ENCODE measurements at regions not wholly inside any gene's neighbourhood (a gene's known extent, or its start where the extent isn't known, plus 50 kb on each side); places are given as distances from the start of the nearest gene placed in this dataset.
A peak's percentile ranks its signal among the peaks of the same experiment; 100 is the strongest.

DNA sequence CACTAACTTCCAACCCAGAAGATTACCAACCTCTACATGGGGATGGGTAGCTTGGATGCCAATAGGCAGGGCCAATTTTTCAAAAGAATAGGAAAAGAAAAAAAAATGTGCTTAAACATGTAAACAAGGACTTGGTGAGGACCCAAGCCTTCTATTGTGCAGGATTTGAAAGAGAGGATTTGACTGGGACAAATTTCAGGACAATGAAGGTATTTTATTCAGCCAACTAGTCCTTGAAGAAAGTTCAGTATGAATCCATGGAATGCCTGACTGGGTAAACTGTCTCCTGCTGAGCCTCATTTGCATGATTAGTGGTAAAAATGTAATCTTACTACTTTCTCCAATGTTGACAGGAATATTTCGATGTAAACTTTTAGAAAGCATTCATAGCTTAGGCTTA is 192.5 kb upstream of the RORB start:
- Histone ChIP-seq H3K27ac (ENCODE audit: low read depth, low read length) (no peak overlapping the region), H3K4me1 (ENCODE audit: insufficient read depth, low read length) (no peaks in the 10 kb centered on the region), H3K9me3 (ENCODE audit: low read length) (no peaks in the 10 kb centered on the region), H3K27me3 (ENCODE audit: insufficient read depth, low read length, poor library complexity, severe bottlenecking) (no peaks in the 10 kb centered on the region), H3K36me3 (ENCODE audit: insufficient read depth, low read length) (no peaks in the 10 kb centered on the region), H3K4me3 (ENCODE audit: low read length) (no peak overlapping the region)
- CTCF ChIA-PET = no interaction called here
- Mint-ChIP-seq H3K9me3 (peaks cover 0 to 8% (median 0%) of the 10 kb centered on the region in 5 donors), H3K27me3 (no peaks in the 10 kb centered on the region), H3K4me3 (no peak overlapping the region), H3K27ac (no peak overlapping the region), H3K4me1 (no peaks in the 10 kb centered on the region), H3K36me3 (no peaks in the 10 kb centered on the region)
- no peak for DNase-seq
- POLR2A ChIA-PET = no interaction called here

GRCh38 chr9:74309654-74310053 is 187.5 kb upstream of the RORB start:
- Histone ChIP-seq H3K9me3 (ENCODE audit: low read length) (no peaks in the 10 kb centered on the region), H3K4me1 (ENCODE audit: insufficient read depth, low read length) (no peaks in the 10 kb centered on the region), H3K36me3 (ENCODE audit: insufficient read depth, low read length) (no peaks in the 10 kb centered on the region), H3K27ac (ENCODE audit: low read depth, low read length) (no peak overlapping the region), H3K4me3 (ENCODE audit: low read length) (no peak overlapping the region), H3K27me3 (ENCODE audit: insufficient read depth, low read length, poor library complexity, severe bottlenecking) (no peaks in the 10 kb centered on the region)
- H3K4me1 Mint-ChIP-seq = no peaks in the 10 kb centered on the region
- ChIA-PET CTCF (no interaction called here), POLR2A (no interaction called here)
- H3K9me3 Mint-ChIP-seq = peaks cover 0 to 20% (median 6%) of the 10 kb centered on the region in 5 donors
- no peak for DNase-seq
- H3K27ac Mint-ChIP-seq = peak overlapping the region in 1 of 8 donors; percentile 10
- H3K4me3 Mint-ChIP-seq = no peak overlapping the region
- no peaks in the 10 kb centered on the region for H3K27me3 Mint-ChIP-seq
- peaks cover 0 to 4% (median 0%) of the 10 kb centered on the region in 3 donors for H3K36me3 Mint-ChIP-seq

- H3K36me3 Mint-ChIP-seq = peaks cover 0 to 4% (median 0%) of the 10 kb centered on the region in 3 donors
- ChIA-PET POLR2A (no interaction called here), CTCF (no interaction called here)
- Histone ChIP-seq H3K4me3 (ENCODE audit: low read length) (no peak overlapping the region), H3K9me3 (ENCODE audit: low read length) (no peaks in the 10 kb centered on the region), H3K36me3 (ENCODE audit: insufficient read depth, low read length) (no peaks in the 10 kb centered on the region), H3K27ac (ENCODE audit: low read depth, low read length) (no peak overlapping the region), H3K4me1 (ENCODE audit: insufficient read depth, low read length) (no peaks in the 10 kb centered on the region), H3K27me3 (ENCODE audit: insufficient read depth, low read length, poor library complexity, severe bottlenecking) (no peaks in the 10 kb centered on the region)
- no peak overlapping the region for H3K4me3 Mint-ChIP-seq
- peaks cover 0 to 1% of the 10 kb centered on the region in 2 donors for H3K27me3 Mint-ChIP-seq
- DNase-seq = no peak
- peaks cover 0 to under 1% (median 0%) of the 10 kb centered on the region in 3 donors for H3K4me1 Mint-ChIP-seq
- H3K27ac Mint-ChIP-seq = no peak overlapping the region
- peaks cover 0 to 37% (median 6%) of the 10 kb centered on the region in 5 donors for H3K9me3 Mint-ChIP-seq
Observed at GRCh38 chr9:74317235-74317634, 179.9 kb upstream of the RORB start.

GRCh38 chr9:74321396-74321795 is 175.7 kb upstream of the RORB start:
- Mint-ChIP-seq H3K4me3 (no peak overlapping the region), H3K27ac (no peak overlapping the region)
- POLR2A ChIA-PET = no interaction called here

GRCh38 chr9:74322661-74323314 is 174.3 kb upstream of the RORB start:
- Histone ChIP-seq H3K9me3 (ENCODE audit: low read length) (no peaks in the 10 kb centered on the region), H3K27ac (ENCODE audit: low read depth, low read length) (no peak overlapping the region), H3K4me1 (ENCODE audit: insufficient read depth, low read length) (no peaks in the 10 kb centered on the region), H3K36me3 (ENCODE audit: insufficient read depth, low read length) (no peaks in the 10 kb centered on the region), H3K27me3 (ENCODE audit: insufficient read depth, low read length, poor library complexity, severe bottlenecking) (no peaks in the 10 kb centered on the region), H3K4me3 (ENCODE audit: low read length) (no peak overlapping the region)
- peaks cover 0 to 16% (median 2%) of the 10 kb centered on the region in 5 donors for H3K9me3 Mint-ChIP-seq
- peaks cover 0 to 4% of the 10 kb centered on the region in 2 donors for H3K27me3 Mint-ChIP-seq
- H3K4me3 Mint-ChIP-seq = peak overlapping the region; percentile 36 to 88 (median 78)
- ChIA-PET POLR2A (interaction anchor here (0.6 kb wide), 1 partner anchor 88 kb away, joined by 3 read pairs; no protein-coding TSS in a partner anchor), CTCF (no interaction called here)
- peaks cover 3 to 8% (median 6%) of the 10 kb centered on the region in 3 donors for H3K4me1 Mint-ChIP-seq
- H3K36me3 Mint-ChIP-seq = no peaks in the 10 kb centered on the region
- DNase-seq = peak in 1 of 5 donors; percentile 2
- peak overlapping the region in 7 of 8 donors; percentile 74 to 91 (median 87) for H3K27ac Mint-ChIP-seq

More at GRCh38 chr9:74321396-74321795, 175.7 kb upstream of the RORB start:
- no peaks in the 10 kb centered on the region for H3K36me3 ChIP-seq (ENCODE audit: insufficient read depth, low read length)
- DNase-seq = no peak
- no peak overlapping the region for H3K4me3 ChIP-seq (ENCODE audit: low read length)
- peaks cover 0 to 4% of the 10 kb centered on the region in 2 donors for H3K27me3 Mint-ChIP-seq
- H3K27ac ChIP-seq (ENCODE audit: low read depth, low read length) = no peak overlapping the region
- no peaks in the 10 kb centered on the region for H3K27me3 ChIP-seq (ENCODE audit: insufficient read depth, low read length, poor library complexity, severe bottlenecking)
- no peaks in the 10 kb centered on the region for H3K36me3 Mint-ChIP-seq
- no peaks in the 10 kb centered on the region for H3K9me3 ChIP-seq (ENCODE audit: low read length)
- CTCF ChIA-PET = no interaction called here
- peaks cover 3 to 8% (median 6%) of the 10 kb centered on the region in 3 donors for H3K4me1 Mint-ChIP-seq
- H3K4me1 ChIP-seq (ENCODE audit: insufficient read depth, low read length) = no peaks in the 10 kb centered on the region
- H3K9me3 Mint-ChIP-seq = peaks cover 0 to 20% (median 2%) of the 10 kb centered on the region in 5 donors

- Histone ChIP-seq H3K9me3 (ENCODE audit: low read length) (no peaks in the 10 kb centered on the region), H3K36me3 (ENCODE audit: insufficient read depth, low read length) (no peaks in the 10 kb centered on the region), H3K4me3 (ENCODE audit: low read length) (no peak overlapping the region), H3K4me1 (ENCODE audit: insufficient read depth, low read length) (no peaks in the 10 kb centered on the region), H3K27me3 (ENCODE audit: insufficient read depth, low read length, poor library complexity, severe bottlenecking) (no peaks in the 10 kb centered on the region), H3K27ac (ENCODE audit: low read depth, low read length) (no peak overlapping the region)
- CTCF ChIA-PET = no interaction called here
- no peaks in the 10 kb centered on the region for H3K9me3 Mint-ChIP-seq
- H3K4me1 Mint-ChIP-seq = peaks cover 5 to 25% (median 9%) of the 10 kb centered on the region in 3 donors
- no peak overlapping the region for H3K27ac Mint-ChIP-seq
- no peak for DNase-seq
- peaks cover 0 to 1% of the 10 kb centered on the region in 2 donors for H3K27me3 Mint-ChIP-seq
- POLR2A ChIA-PET = no interaction called here
- no peak overlapping the region for H3K4me3 Mint-ChIP-seq
- no peaks in the 10 kb centered on the region for H3K36me3 Mint-ChIP-seq
Observed at GRCh38 chr9:74330487-74331214, 166.5 kb upstream of the RORB start.

DNA sequence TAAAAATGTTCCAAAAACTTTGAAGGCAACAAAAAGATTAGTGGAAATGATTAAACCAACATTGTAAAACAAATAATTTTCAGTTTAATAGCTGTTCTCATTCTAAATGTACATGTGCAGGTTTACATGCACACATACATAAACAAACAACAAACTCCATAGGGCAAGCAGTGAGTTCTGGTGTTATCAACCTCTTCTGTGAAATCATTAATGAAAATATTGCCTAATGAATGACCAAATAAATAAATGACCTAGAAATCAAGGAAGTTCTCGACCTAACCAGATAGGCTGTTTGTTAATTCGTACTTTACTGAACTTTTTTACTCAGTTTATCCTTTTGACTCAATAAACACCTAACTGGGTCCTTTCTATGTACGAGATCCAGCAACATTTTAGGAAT is 165.5 kb upstream of the RORB start:
- CTCF ChIA-PET = no interaction called here
- H3K4me1 Mint-ChIP-seq = peaks cover 5 to 25% (median 9%) of the 10 kb centered on the region in 3 donors
- Histone ChIP-seq H3K4me1 (ENCODE audit: insufficient read depth, low read length) (no peaks in the 10 kb centered on the region), H3K27me3 (ENCODE audit: insufficient read depth, low read length, poor library complexity, severe bottlenecking) (no peaks in the 10 kb centered on the region), H3K4me3 (ENCODE audit: low read length) (no peak overlapping the region), H3K27ac (ENCODE audit: low read depth, low read length) (no peak overlapping the region), H3K9me3 (ENCODE audit: low read length) (no peaks in the 10 kb centered on the region), H3K36me3 (ENCODE audit: insufficient read depth, low read length) (no peaks in the 10 kb centered on the region)
- POLR2A ChIA-PET = no interaction called here
- H3K9me3 Mint-ChIP-seq = no peaks in the 10 kb centered on the region
- DNase-seq = no peak
- H3K4me3 Mint-ChIP-seq = no peak overlapping the region
- no peaks in the 10 kb centered on the region for H3K36me3 Mint-ChIP-seq
- H3K27ac Mint-ChIP-seq = no peak overlapping the region
- peaks cover 0 to 1% of the 10 kb centered on the region in 2 donors for H3K27me3 Mint-ChIP-seq

DNA sequence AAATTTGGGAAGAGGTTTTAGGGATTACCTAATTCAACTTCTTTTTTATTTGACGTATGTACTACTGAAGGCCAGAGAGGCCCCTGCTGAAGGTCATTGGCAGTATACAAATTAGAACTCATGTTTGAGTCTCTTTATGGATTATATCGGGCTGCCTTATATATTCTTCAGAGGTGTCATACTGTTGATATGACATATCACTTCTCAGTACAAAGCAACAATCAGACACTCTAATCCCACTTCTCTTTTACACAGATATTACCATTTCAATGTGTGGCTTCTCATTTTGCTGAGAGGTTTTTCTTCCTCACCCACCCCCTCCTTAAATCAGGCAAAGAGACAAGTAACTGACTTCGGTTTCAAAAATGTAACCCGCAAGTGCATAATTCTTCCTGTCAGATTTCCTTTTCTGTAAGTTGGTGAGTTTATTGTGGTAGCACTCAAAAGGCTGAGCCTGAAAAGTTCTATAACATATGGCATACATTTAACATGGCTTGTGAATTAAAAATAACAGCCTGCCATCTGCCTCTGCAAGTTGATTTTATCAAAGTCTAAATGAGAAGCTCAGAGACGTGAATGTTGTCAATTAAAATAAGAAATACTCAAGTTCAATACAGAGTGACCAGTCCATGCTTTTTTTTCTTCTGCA is 163.6 kb upstream of the RORB start:
- Histone ChIP-seq H3K4me1 (ENCODE audit: insufficient read depth, low read length) (no peaks in the 10 kb centered on the region), H3K27me3 (ENCODE audit: insufficient read depth, low read length, poor library complexity, severe bottlenecking) (no peaks in the 10 kb centered on the region), H3K9me3 (ENCODE audit: low read length) (no peaks in the 10 kb centered on the region), H3K36me3 (ENCODE audit: insufficient read depth, low read length) (no peaks in the 10 kb centered on the region), H3K27ac (ENCODE audit: low read depth, low read length) (no peak overlapping the region), H3K4me3 (ENCODE audit: low read length) (no peak overlapping the region)
- H3K27ac Mint-ChIP-seq = peak overlapping the region in 1 of 8 donors; percentile 8
- peak overlapping the region in 1 of 7 donors; percentile 30 for H3K4me3 Mint-ChIP-seq
- H3K9me3 Mint-ChIP-seq = peaks cover 0 to 2% (median 0%) of the 10 kb centered on the region in 5 donors
- DNase-seq = no peak
- no peaks in the 10 kb centered on the region for H3K36me3 Mint-ChIP-seq
- H3K27me3 Mint-ChIP-seq = no peaks in the 10 kb centered on the region
- CTCF ChIA-PET = no interaction called here
- POLR2A ChIA-PET = no interaction called here
- peaks cover 5 to 25% (median 9%) of the 10 kb centered on the region in 3 donors for H3K4me1 Mint-ChIP-seq
